Epithelial cell of esophagus (primary cell): ENCODE measurements at regions not wholly inside any gene's neighbourhood (a gene's known extent, or its start where the extent isn't known, plus 50 kb on each side); places are given as distances from the start of the nearest gene placed in this dataset.
A peak's percentile ranks its signal among the peaks of the same experiment; 100 is the strongest.

Source experiments
- DNase-seq: peaks from one replicate; pipeline ENCODE4 v3.0.0; 2010; ENCODE audit warnings: low read depth
- H3K4me3 ChIP-seq: 2 replicates; pipeline ENCODE4 v1.5.1; 2011; ENCODE audit warnings: mild to moderate bottlenecking, low read length, control low read depth
- TF ChIP-seq, protein P1 (sequence below): IDR thresholded peaks from 2 replicates; pipeline ENCODE4 v1.5.1; 2011; ENCODE audit warnings: low read depth, mild to moderate bottlenecking, low read length, control low read depth, inconsistent platforms; ENCODE audit not compliant: insufficient read depth; ENCODE audit errors: missing control alignments

DNA sequence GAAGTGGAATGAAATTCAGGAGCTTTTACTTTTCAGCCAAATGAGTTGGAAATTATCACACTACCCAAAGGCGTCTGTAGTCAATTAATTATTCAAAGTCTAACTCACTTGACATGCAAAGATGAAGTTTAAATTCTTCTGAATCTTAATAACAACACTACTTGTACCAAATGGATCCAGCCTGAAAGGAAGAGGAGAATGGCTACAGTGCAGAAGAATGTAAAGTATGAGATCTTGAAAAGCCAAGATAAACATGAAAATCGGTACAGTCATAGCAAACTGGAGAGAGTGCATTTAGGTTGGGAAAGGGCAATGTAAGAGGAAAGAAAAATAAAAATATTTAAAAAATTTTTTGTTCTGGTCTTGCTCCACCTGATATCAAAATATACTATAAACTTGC, 195.5 kb downstream of the SIM1 start:
- no peak overlapping the region for H3K4me3 ChIP-seq
- TF ChIP-seq, protein P1, sequence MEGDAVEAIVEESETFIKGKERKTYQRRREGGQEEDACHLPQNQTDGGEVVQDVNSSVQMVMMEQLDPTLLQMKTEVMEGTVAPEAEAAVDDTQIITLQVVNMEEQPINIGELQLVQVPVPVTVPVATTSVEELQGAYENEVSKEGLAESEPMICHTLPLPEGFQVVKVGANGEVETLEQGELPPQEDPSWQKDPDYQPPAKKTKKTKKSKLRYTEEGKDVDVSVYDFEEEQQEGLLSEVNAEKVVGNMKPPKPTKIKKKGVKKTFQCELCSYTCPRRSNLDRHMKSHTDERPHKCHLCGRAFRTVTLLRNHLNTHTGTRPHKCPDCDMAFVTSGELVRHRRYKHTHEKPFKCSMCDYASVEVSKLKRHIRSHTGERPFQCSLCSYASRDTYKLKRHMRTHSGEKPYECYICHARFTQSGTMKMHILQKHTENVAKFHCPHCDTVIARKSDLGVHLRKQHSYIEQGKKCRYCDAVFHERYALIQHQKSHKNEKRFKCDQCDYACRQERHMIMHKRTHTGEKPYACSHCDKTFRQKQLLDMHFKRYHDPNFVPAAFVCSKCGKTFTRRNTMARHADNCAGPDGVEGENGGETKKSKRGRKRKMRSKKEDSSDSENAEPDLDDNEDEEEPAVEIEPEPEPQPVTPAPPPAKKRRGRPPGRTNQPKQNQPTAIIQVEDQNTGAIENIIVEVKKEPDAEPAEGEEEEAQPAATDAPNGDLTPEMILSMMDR = no peak
- DNase-seq = peak; percentile 29

DNA sequence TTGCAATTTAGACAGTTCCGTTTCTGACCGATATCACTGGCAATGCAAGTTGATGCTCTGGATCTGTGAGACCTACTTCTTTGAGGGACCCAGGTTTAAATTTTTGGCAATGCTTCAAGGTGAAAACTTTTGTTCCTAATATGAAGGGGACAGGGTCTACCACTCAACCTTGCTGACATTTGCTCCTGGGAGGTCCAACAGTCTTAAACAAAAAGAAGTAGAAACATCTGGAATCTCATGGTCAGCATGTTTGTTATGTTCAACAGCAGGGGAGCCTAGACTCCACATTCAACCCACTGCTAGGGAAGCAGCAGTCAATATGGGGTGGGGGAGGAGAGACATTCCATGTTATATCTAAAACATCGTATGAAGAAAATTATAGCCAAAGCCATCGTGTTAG, 196.4 kb downstream of the SIM1 start:
- no peak for DNase-seq
- TF ChIP-seq, protein P1 = no peak
- H3K4me3 ChIP-seq = no peak overlapping the region

DNA sequence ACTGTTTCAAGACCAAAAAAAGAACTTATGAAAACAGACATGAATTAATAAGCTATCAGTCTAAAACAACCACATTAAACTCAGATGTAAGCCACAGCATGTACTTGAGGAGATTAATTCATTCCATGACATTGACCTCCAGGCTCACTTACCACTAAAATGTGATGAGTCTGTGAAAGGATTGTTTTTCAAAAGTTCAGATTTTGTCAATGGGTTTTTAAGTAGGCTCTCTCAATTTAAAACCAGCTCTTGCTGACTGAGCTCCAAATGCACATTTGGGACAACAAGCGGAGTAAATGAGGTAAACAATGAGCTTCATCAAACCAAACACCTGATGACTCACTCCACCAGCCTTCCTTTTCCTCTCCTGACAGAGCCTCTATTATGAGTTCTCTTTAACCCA, 197.0 kb downstream of the SIM1 start:
- TF ChIP-seq, protein P1 = no peak
- no peak overlapping the region for H3K4me3 ChIP-seq
- DNase-seq = peak; percentile 43

DNA sequence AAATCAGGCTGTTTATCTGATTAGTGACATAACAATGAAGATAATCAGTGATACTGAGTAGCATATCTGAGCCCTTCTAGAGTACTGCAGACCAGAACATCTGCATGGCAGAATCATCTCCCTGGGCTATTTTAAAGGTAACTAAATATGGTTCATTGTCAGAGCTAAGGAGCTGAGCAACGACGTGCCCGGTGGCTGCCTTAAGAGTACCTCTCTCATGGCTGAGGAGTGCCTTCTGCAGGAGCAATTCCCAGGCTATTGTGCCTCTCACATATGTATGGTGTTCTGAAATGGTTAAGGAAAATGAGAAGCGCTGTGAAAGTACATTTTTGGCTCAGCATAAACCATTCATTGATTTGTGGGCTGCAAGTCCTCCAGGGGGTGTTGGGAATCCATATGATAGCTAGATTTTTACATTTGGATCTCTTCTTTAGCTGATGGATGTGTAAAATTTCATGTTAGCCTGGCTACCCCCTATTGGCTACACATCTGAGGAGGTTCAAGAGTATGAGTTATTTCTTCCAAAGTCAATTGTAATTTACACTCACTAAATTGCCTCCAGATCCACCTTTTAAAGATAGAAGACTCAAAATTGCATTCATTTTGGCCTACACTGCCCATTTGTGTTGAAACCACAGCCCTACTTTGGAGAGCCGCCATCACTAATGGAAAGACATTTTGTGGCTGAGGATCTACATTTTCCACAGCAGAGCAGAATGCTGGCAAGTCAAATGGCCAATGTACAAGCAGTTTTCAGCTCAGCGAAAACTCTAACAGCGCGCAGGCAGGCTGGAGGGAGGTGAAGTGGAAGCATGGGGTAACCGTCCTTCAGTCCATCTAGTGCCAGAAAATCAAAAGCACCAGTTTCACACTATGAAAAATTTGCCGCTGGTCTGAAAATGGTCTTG, 198.0 kb downstream of the SIM1 start:
- no peak overlapping the region for H3K4me3 ChIP-seq
- DNase-seq = no peak
- TF ChIP-seq, protein P1 = no peak

DNA sequence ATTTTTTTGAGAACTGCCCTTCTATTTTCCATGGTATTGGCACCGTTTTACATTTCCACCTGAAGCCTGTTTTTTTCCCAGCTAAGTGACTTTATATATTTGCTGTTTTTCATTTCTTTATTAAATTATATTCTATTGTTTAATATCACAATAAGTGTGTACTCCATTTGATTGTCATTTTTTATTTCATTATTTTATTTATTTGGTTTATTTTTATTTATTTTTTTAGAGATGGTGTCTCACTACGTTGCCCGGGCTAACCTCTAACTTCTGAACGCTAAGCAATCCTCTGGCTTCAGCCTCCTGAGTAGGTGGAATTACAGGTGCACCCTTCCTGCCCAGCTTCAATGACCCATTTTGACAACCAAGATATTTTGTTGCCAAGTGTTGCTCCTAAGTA, 202.6 kb downstream of the SIM1 start:
- TF ChIP-seq, protein P1 = no peak
- H3K4me3 ChIP-seq = no peak overlapping the region
- DNase-seq = no peak

DNA sequence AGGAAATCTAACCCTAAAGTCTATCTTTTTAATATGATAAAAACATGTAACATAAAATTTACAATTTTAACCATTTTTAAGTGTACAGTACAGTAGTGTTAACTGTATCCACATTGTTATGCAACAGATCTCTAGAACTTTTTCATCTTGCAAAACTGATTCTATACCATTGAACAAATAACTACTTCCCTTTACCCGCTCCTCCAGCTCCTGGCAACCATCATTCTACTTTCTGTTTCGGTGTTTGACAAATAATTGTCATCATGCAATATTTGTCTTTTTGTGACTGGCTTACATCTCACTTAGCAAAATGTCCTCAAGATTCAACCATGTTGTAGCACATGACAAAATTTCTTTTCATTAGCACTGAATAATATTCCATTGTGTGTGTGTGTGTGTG, 203.2 kb downstream of the SIM1 start:
- TF ChIP-seq, protein P1 = no peak
- DNase-seq = no peak
- no peak overlapping the region for H3K4me3 ChIP-seq

DNA sequence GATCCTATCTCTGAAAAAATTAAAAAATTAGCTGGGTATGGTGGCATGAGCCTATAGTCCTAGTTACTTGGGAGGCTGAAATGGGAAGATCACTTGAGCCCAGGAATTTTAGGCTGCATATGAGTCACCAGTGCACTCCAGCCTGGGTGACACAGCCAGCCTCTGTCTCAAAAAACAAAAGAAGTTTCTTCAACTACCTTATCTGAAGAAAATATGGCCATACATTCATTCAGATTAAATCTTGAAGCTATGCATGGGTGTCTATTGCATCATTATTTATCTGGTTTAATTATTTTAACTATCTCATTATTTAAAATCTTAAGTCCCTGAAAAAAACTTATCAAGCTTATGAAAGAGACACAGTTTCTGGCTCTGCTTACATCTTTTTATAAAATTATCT, 204.1 kb downstream of the SIM1 start:
- DNase-seq = peak; percentile 15
- no peak overlapping the region for H3K4me3 ChIP-seq
- TF ChIP-seq, protein P1 = no peak
